HG03521 (cell line): ENCODE measurements at regions not wholly inside any gene's neighbourhood (a gene's known extent, or its start where the extent isn't known, plus 50 kb on each side); places are given as distances from the start of the nearest gene placed in this dataset.

ENCODE experiments used
- ATAC-seq: cut with Tn5 transposase; IDR thresholded peaks from one replicate; pipeline ENCODE4 v1.9.1; 2021; ENCODE audit warnings: mild to moderate bottlenecking, moderate library complexity; ENCODE audit not compliant: unreplicated experiment

- no peak for ATAC-seq
Measured at GRCh38 chr2:138104071-138104470, 139.8 kb downstream of the HNMT start.

- ATAC-seq = no peak
Measured at GRCh38 chr2:138105358-138105757, 141.1 kb downstream of the HNMT start.

GRCh38 chr2:138106606-138107005 is 142.3 kb downstream of the HNMT start:
- no peak for ATAC-seq

- no peak for ATAC-seq
Measured at GRCh38 chr2:138107288-138107687, 143.0 kb downstream of the HNMT start.

GRCh38 chr2:138110453-138111083 is 146.3 kb downstream of the HNMT start:
- no peak for ATAC-seq

GRCh38 chr2:138112536-138112935 is 148.3 kb downstream of the HNMT start:
- no peak for ATAC-seq

- ATAC-seq = no peak
Measured at GRCh38 chr2:138113871-138114525, 149.7 kb downstream of the HNMT start.

GRCh38 chr2:138115666-138116065 is 151.4 kb downstream of the HNMT start:
- no peak for ATAC-seq

- ATAC-seq = no peak
Measured at GRCh38 chr2:138116456-138116855, 152.2 kb downstream of the HNMT start.

- no peak for ATAC-seq
Measured at GRCh38 chr2:138121666-138122661, 157.7 kb downstream of the HNMT start.

GRCh38 chr2:138122891-138123290 is 158.6 kb downstream of the HNMT start:
- ATAC-seq = no peak

GRCh38 chr2:138123741-138124140 is 159.5 kb downstream of the HNMT start:
- ATAC-seq = no peak

GRCh38 chr2:138124521-138124920 is 160.2 kb downstream of the HNMT start:
- no peak for ATAC-seq

- no peak for ATAC-seq
Measured at GRCh38 chr2:138125306-138126288, 161.3 kb downstream of the HNMT start.

GRCh38 chr2:138132108-138132507 is 167.8 kb downstream of the HNMT start:
- ATAC-seq = no peak

- no peak for ATAC-seq
Measured at GRCh38 chr2:138137949-138138348, 173.7 kb downstream of the HNMT start.

GRCh38 chr2:138147796-138148195 is 183.5 kb downstream of the HNMT start:
- ATAC-seq = no peak

- no peak for ATAC-seq
Measured at GRCh38 chr2:138155304-138155703, 191.0 kb downstream of the HNMT start.

- ATAC-seq = no peak
Measured at GRCh38 chr2:138157372-138157771, 193.1 kb downstream of the HNMT start.

- no peak for ATAC-seq
Measured at GRCh38 chr2:138170485-138170884, 206.2 kb downstream of the HNMT start.
